Stimulated activated naive CD8-positive, alpha-beta T cell treated with anti-CD3 and anti-CD28 coated beads, Interleukin-15, Interleukin-2, amounts not matched to agents 100 ng/mL and 50 ng/mL, for 24 hours (primary cell): ENCODE measurements at regions not wholly inside any gene's neighbourhood (a gene's known extent, or its start where the extent isn't known, plus 50 kb on each side); places are given as distances from the start of the nearest gene placed in this dataset.
"Not testable (repeated sequence)": the region's sequence is repeated elsewhere in the genome, so short reads cannot be mapped to it uniquely, and the experiment has no call there.

ENCODE experiments used
- H3K27ac Mint-ChIP-seq: one replicate; pipeline ENCODE4 v1.8.0; 2021; ENCODE audit warnings: mild to moderate bottlenecking, mixed read lengths
- H3K27me3 Mint-ChIP-seq: one replicate; pipeline ENCODE4 v1.8.0; 2021; ENCODE audit warnings: mixed read lengths
- H3K36me3 Mint-ChIP-seq: one replicate; pipeline ENCODE4 v1.8.0; 2021; ENCODE audit warnings: low read depth, mixed read lengths
- H3K4me1 Mint-ChIP-seq: one replicate; pipeline ENCODE4 v1.8.0; 2021; ENCODE audit warnings: low read depth, mixed read lengths
- H3K4me3 Mint-ChIP-seq: one replicate; pipeline ENCODE4 v1.8.0; 2021; ENCODE audit warnings: mild to moderate bottlenecking, mixed read lengths
- H3K9me3 Mint-ChIP-seq: one replicate; pipeline ENCODE4 v1.8.0; 2021; ENCODE audit warnings: mixed read lengths

DNA sequence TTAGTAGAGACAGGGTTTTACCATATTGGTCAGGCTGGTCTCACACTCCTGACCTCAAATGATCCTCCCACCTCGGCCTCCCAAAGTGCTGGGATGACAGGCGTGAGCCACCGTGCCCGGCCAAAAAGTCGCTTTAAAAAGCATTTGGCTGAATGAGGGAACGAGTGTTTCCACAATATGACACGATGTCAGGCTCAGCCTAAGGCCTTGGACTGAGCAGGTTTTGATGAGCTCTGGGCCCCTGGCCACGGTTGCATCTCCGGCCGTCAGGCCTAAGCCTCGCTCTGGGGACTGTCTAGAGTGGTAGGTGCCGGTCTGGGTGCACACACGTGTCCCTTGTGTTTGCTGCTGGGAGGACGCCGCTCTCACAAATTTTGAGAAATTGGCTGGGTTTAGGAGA, 120.3 kb downstream of the NPIPB11 start:
- H3K27me3 Mint-ChIP-seq, H3K4me3 Mint-ChIP-seq, H3K27ac Mint-ChIP-seq, H3K9me3 Mint-ChIP-seq, H3K36me3 Mint-ChIP-seq: not testable (repeated sequence)
- peaks cover 14% of the 10 kb centered on the region for H3K4me1 Mint-ChIP-seq

DNA sequence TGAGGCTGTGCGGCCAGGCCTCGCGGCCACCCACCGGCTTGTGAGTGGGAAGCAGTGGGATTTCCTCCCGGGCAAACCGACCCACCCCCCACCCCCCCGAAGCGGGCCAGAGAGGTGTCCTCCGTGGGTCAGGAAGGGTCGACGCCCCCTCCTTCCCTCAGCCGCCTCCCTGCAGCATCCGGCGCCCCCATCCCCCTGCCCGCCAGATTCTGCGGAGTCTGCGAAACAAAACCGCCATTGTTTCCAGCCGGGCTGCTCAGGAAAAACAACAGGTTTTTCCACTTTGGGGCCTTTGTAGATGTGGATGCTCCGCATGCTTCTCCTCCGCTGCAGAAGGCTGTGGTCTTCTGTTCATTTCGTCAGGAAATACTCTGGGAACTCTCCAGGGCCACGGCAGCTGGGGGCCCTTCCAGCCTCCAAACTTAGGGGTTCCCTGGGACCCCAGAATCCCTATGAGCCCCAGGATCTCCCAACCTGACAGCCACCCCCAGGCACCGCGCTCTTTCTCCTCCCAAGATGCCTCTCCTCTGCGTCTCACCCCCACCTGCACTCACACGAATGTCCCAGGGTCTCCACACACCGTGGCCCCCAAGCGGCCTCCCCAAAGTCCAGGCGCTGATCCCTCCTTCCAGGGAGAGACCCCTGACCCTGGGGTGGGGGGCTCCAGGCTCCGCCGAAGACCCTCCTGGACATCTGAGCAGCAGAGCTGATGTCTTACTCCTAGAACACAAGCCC, 121.2 kb downstream of the NPIPB11 start:
- not testable (repeated sequence) for H3K27ac Mint-ChIP-seq, H3K4me3 Mint-ChIP-seq, H3K27me3 Mint-ChIP-seq, H3K4me1 Mint-ChIP-seq, H3K36me3 Mint-ChIP-seq, H3K9me3 Mint-ChIP-seq

DNA sequence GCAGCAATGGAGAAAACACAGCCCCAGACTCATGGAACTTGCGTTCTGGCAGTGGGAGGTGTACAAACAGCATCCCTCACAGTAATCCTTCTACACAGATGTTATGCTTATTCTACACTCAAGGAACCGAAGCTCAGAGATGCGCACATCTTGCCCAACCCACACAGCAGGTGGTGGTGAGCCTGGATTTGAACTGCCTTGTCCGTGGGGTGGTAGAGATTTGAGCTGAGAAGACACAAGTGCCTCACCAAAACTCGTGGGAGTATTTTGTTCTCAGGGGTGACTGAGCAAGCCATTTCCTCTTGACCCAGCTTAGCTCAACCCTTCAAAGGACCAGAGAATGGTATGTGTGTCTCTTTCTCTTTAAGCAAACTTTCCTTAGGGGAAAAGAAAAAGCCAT, 121.8 kb downstream of the NPIPB11 start:
- not testable (repeated sequence) for H3K27ac Mint-ChIP-seq, H3K27me3 Mint-ChIP-seq, H3K9me3 Mint-ChIP-seq, H3K36me3 Mint-ChIP-seq, H3K4me1 Mint-ChIP-seq, H3K4me3 Mint-ChIP-seq

GRCh38 chr16:29284159-29284558, 122.4 kb downstream of the NPIPB11 start:
- not testable (repeated sequence) for H3K36me3 Mint-ChIP-seq, H3K27me3 Mint-ChIP-seq, H3K4me1 Mint-ChIP-seq, H3K9me3 Mint-ChIP-seq, H3K27ac Mint-ChIP-seq, H3K4me3 Mint-ChIP-seq

DNA sequence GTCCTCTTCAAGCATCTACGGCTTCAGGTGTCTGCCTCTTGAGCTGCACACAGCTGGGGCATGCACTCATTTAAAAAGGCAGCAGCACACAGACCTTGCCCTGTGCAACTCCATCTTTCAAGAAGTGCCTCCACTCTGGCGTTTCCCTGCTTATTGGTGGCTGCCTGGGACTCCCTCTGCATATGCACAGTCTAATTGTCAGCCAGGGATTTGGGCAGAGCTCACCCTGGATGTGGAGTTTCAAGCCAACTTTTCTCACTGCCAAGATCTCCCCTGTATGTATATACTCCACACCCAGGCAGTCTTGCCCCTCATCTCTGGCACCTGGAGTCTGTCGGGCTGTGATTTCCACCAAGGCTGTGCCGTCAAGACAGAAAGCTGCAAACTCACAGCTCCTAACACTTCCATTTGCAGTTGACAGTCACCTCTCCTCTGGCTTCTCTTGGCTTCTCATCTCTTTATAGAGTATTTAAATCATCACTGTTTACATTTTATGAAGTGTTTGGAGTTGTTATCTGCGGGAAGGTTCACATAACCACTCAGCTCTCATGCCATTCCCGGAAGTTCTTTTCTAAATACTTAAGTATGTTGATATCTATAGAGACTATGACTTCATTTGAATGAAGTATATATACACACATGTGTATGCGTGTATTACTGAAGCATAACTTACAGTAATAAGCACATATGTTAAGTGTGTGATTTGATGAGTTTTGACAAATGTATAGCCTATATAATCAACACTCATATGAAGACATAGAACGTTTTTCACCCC, 128.2 kb downstream of the NPIPB11 start:
- not testable (repeated sequence) for H3K9me3 Mint-ChIP-seq, H3K4me3 Mint-ChIP-seq, H3K27ac Mint-ChIP-seq

DNA sequence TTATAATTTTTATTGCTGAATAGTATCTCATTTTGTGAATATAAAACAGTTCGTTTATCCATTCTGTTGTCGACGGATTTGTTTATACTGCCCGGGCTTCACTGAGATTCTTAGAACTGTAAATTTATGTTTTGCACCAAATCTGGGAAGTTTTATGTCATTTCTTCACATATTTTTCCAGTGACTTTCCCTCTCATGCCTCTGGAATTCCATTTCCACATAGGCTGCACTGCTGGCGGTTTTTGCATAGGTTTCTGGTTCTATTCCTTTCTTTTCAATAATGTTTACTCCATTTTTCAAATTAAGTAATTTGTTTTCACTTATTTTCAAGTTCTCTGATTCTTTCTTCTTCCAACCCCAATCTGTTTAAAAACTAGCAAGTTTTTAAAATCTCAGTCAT, 130.1 kb downstream of the NPIPB11 start:
- H3K27ac Mint-ChIP-seq, H3K36me3 Mint-ChIP-seq: not testable (repeated sequence)

More for the DNA sequence above, 128.2 kb downstream of the NPIPB11 start:
- not testable (repeated sequence) for H3K27me3 Mint-ChIP-seq, H3K36me3 Mint-ChIP-seq, H3K4me1 Mint-ChIP-seq

GRCh38 chr16:29274055-29275035, 132.2 kb downstream of the NPIPB11 start:
- not testable (repeated sequence) for H3K4me3 Mint-ChIP-seq, H3K4me1 Mint-ChIP-seq, H3K27me3 Mint-ChIP-seq, H3K27ac Mint-ChIP-seq, H3K36me3 Mint-ChIP-seq, H3K9me3 Mint-ChIP-seq

More for the DNA sequence above, 130.1 kb downstream of the NPIPB11 start:
- H3K4me3 Mint-ChIP-seq, H3K9me3 Mint-ChIP-seq, H3K27me3 Mint-ChIP-seq, H3K4me1 Mint-ChIP-seq: not testable (repeated sequence)

DNA sequence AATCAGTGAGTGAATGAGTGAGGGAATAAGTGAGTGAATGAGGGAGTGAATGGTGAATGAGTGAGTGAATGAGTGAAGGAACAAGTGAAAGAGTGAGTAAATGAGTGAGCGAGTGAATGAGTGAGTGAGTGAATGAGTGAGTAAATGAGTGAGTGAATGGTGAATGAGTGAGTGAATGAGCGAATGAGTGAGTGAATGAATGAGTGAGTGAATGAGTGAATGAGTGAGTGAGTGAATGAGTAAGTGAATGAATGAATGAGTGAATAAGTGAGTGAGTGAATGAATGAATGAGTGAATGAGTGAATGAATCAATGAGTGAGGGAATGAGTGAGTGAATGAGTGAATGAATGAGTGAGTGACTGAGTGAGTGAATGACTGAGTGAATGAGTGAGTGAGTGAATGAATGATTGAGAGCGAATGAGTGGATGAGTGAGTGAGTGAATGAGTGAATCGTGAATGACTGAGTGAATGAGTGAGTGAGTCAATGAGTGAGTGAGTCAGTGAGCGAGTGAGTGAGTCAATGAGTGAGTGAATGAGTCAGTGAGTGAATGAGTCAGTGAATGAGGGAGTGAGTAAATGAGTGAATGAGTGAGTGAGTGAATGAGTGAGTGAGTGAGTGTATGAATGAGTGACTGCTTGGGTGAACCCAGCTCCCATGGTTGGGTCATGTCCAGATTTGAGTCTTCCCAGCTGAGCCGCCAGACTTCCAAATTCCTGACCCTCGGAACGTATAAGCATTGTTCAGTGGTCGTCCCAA, 133.0 kb downstream of the NPIPB11 start:
- H3K36me3 Mint-ChIP-seq, H3K4me3 Mint-ChIP-seq, H3K4me1 Mint-ChIP-seq, H3K27ac Mint-ChIP-seq, H3K27me3 Mint-ChIP-seq, H3K9me3 Mint-ChIP-seq: not testable (repeated sequence)

GRCh38 chr16:29271721-29272675, 134.5 kb downstream of the NPIPB11 start:
- not testable (repeated sequence) for H3K27me3 Mint-ChIP-seq, H3K27ac Mint-ChIP-seq, H3K4me1 Mint-ChIP-seq, H3K36me3 Mint-ChIP-seq, H3K4me3 Mint-ChIP-seq, H3K9me3 Mint-ChIP-seq

GRCh38 chr16:29270923-29271322, 135.6 kb downstream of the NPIPB11 start:
- H3K27ac Mint-ChIP-seq, H3K36me3 Mint-ChIP-seq, H3K9me3 Mint-ChIP-seq, H3K4me3 Mint-ChIP-seq, H3K4me1 Mint-ChIP-seq, H3K27me3 Mint-ChIP-seq: not testable (repeated sequence)

DNA sequence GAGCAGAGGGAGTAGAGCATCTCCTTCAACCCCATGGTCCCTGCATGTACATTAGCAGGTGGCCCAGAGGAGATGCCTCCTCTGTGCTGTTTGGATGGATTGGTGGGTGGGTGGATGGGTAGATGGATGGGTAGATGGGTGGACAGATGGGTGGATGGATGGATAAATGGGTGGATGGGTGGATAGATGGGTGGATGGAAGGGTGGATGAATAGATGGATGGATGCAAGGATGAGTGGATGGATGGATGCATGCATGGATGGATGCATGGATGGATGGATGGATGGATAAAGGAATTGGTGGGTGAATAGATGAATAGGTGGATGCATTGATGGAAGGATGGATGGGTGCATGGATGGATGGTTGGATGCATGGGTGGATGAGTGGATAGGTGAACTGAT, 136.5 kb downstream of the NPIPB11 start:
- not testable (repeated sequence) for H3K27ac Mint-ChIP-seq, H3K4me1 Mint-ChIP-seq

DNA sequence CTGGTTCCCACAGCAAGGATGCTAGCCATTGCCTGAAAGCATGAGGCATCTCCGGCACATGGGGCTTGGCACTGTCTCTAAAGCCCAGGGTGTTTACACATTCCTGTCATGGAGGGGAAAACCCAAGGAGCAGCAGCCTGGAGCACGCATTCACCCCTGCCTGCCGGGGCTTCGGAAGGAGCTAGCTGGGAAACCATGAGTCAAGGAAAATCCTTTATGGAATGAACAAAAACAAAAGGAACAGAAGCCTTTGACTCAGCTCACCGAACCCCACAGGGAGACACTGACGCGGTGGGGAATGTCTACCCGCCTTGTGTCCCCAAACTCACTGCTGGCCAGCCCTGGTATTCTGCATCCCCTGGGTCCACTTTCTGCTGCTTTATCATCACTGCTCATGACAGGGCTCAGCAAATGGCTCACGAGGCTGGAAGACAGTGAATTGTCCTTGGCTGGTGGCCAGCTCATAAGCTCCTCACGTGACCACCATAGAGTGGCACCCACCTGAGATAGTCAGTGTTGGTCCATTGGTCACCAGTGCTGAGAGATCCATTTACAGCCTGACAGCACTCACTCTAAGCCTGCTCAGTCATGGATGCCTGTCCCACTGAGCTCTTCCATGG, 137.2 kb downstream of the NPIPB11 start:
- H3K27ac Mint-ChIP-seq, H3K36me3 Mint-ChIP-seq, H3K4me3 Mint-ChIP-seq, H3K27me3 Mint-ChIP-seq, H3K4me1 Mint-ChIP-seq, H3K9me3 Mint-ChIP-seq: not testable (repeated sequence)

More for the DNA sequence above, 136.5 kb downstream of the NPIPB11 start:
- H3K9me3 Mint-ChIP-seq, H3K4me3 Mint-ChIP-seq, H3K36me3 Mint-ChIP-seq, H3K27me3 Mint-ChIP-seq: not testable (repeated sequence)

GRCh38 chr16:29268785-29269191, 137.7 kb downstream of the NPIPB11 start:
- not testable (repeated sequence) for H3K27ac Mint-ChIP-seq, H3K9me3 Mint-ChIP-seq, H3K36me3 Mint-ChIP-seq, H3K4me3 Mint-ChIP-seq, H3K4me1 Mint-ChIP-seq, H3K27me3 Mint-ChIP-seq
